ENCODE measurements at regions not wholly inside any gene's neighbourhood (a gene's known extent, or its start where the extent isn't known, plus 50 kb on each side); places are given as distances from the start of the nearest gene placed in this dataset.
A peak's percentile ranks its signal among the peaks of the same experiment; 100 is the strongest.

DNA sequence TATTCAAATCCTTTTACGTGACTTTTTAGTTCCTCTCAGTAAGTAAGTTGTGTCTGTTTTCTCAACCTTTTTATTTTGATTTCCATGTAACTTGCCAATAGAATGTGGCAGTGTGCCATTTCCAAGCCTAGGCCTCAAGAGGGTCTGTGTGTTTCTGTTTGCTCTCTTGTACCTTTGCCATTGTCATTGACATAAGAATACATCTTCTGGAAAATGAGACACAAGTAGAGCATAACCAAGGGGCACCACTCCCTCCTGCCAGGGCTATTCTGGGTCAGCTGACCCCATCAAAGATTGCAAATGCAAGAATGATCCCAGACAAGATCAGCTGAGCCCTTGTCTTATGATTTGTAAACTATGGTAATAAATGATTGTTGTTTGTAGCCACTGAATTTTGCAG is 524.0 kb downstream of the IPMK start:
- H3K27me3 ChIP-seq (replicated peaks) = no peaks in the 10 kb centered on the region
- in situ Hi-C loops (cut with HindIII; ENCODE audit: low pct_ligation_motif_present, low sequenced_read_pairs) = no loop called here
- TF ChIP-seq, protein P1, sequence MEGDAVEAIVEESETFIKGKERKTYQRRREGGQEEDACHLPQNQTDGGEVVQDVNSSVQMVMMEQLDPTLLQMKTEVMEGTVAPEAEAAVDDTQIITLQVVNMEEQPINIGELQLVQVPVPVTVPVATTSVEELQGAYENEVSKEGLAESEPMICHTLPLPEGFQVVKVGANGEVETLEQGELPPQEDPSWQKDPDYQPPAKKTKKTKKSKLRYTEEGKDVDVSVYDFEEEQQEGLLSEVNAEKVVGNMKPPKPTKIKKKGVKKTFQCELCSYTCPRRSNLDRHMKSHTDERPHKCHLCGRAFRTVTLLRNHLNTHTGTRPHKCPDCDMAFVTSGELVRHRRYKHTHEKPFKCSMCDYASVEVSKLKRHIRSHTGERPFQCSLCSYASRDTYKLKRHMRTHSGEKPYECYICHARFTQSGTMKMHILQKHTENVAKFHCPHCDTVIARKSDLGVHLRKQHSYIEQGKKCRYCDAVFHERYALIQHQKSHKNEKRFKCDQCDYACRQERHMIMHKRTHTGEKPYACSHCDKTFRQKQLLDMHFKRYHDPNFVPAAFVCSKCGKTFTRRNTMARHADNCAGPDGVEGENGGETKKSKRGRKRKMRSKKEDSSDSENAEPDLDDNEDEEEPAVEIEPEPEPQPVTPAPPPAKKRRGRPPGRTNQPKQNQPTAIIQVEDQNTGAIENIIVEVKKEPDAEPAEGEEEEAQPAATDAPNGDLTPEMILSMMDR (IDR thresholded peaks at IDR 0.05; ENCODE audit: low read depth, low read length, missing control alignments) = no peak
- H3K36me3 ChIP-seq (replicated peaks) = no peaks in the 10 kb centered on the region
- H3K27ac ChIP-seq = no peak overlapping the region
- DNase-seq = no peak
- H3K4me3 ChIP-seq (ENCODE audit: low read depth, low read length) = no peak overlapping the region

DNA sequence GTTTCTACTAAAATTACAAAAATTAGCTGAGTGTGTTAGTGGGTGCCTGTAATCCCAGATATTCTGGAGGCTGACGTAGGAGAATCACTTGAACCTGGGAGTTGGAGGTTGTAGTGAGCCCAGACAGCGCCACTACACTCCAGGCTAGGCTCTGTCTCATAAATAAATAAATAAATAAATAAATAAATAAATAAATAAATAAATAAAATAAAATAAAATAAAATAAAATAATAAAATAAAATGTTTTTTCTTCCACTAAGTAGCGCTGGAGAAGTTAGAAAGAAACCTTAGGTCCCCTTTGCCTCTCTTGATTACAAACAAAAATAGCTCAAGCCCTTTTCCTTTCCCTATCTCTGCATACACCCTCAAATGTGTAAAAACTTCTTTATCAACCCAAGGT is 525.9 kb downstream of the IPMK start:
- no peak overlapping the region for H3K27ac ChIP-seq
- DNase-seq = no peak
- H3K4me3 ChIP-seq (ENCODE audit: low read depth, low read length) = no peak overlapping the region
- no peaks in the 10 kb centered on the region for H3K27me3 ChIP-seq (replicated peaks)
- TF ChIP-seq, protein P1 (IDR thresholded peaks at IDR 0.05; ENCODE audit: low read depth, low read length, missing control alignments) = no peak
- H3K36me3 ChIP-seq (replicated peaks) = no peaks in the 10 kb centered on the region
- in situ Hi-C loops (cut with HindIII; ENCODE audit: low pct_ligation_motif_present, low sequenced_read_pairs) = no loop called here

DNA sequence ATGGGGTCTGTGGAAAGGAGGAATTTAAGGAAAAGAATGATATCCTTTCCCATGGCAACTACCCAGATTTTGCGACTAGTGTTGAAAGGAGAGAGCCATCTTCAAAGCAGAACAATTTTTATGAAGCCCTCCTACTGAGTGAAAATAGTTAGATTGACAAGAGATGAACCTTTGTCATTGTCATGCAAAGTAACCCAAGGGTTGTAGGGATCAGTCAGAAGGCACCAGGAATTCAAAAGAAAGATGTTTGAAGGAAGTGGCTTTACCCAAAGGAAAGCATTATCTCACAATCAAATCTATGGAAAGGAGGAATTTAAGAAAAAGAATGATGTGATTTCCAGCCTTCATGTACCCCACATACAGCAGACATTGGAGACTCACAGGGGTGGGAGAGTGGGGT is 544.4 kb downstream of the IPMK start:
- Histone ChIP-seq H3K27ac (no peak overlapping the region), H3K36me3 (replicated peaks) (no peaks in the 10 kb centered on the region), H3K27me3 (replicated peaks) (no peaks in the 10 kb centered on the region), H3K4me3 (ENCODE audit: low read depth, low read length) (no peak overlapping the region)
- no peak for DNase-seq
- in situ Hi-C loops (cut with HindIII; ENCODE audit: low pct_ligation_motif_present, low sequenced_read_pairs) = no loop called here
- TF ChIP-seq, protein P1 (IDR thresholded peaks at IDR 0.05; ENCODE audit: low read depth, low read length, missing control alignments) = no peak

DNA sequence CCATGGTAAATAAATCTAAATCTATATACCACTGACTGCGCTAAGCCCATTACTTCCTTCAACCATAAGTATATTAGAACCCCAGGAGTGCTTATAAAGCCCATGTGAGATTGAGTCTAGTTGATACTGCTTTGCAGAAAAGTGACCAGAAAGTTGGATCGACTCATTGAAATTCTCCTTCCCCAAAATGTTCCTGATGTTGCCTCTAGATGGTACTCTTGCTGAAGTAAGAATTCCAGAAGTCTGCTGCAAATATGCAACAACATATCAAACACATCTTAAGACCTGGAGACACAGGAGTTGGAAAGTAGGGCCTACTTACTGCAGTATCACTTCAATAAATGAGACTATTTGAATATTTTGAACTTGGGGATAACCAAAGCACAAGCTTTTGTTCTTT is 550.8 kb downstream of the IPMK start:
- no peak overlapping the region for H3K4me3 ChIP-seq (ENCODE audit: low read depth, low read length)
- H3K27ac ChIP-seq = no peak overlapping the region
- H3K27me3 ChIP-seq (replicated peaks) = no peaks in the 10 kb centered on the region
- peak; percentile 24 for DNase-seq
- H3K36me3 ChIP-seq (replicated peaks) = no peaks in the 10 kb centered on the region
- TF ChIP-seq, protein P1 (IDR thresholded peaks at IDR 0.05; ENCODE audit: low read depth, low read length, missing control alignments) = peak; percentile 57
- in situ Hi-C loops (cut with HindIII; ENCODE audit: low pct_ligation_motif_present, low sequenced_read_pairs) = no loop called here

DNA sequence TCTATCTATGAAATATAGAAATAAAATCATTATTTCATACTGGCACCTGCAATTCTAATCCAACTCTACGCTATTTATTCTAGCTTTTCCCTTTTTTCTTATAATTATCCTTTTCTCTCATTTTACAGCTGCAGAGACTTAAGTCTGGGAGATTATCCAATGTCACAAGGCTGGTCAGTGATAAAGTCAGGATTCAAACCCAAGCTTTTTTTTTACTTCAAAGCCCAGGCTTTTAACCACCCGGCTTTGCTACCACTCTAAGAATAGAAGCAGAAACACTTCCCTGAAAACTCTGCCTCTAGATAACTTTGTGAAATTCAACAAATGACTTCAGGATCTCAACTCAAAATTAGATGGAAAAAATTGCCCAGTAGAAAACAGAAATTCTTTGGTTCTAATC is 552.5 kb downstream of the IPMK start:
- in situ Hi-C loops (cut with HindIII; ENCODE audit: low pct_ligation_motif_present, low sequenced_read_pairs) = no loop called here
- DNase-seq = no peak
- no peaks in the 10 kb centered on the region for H3K36me3 ChIP-seq (replicated peaks)

DNA sequence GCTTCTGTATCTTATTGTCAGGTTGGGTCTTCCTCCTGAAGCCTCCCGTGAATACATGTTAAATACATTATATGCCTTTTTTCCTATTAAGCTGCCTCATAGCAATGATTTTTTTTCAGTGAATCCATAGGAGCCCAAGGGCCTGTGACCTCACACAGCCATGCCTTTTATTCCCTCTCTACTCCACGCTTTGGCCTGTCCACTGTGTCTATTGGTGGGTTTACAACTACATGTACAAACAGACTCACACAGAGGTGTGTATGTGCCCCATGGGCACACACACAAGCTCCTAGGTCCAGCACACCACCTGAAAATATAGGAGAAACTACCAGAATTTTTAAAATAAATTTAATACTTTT is 560.4 kb downstream of the IPMK start:
- no peak for DNase-seq
- TF ChIP-seq, protein P1 (IDR thresholded peaks at IDR 0.05; ENCODE audit: low read depth, low read length, missing control alignments) = no peak
- Histone ChIP-seq H3K27ac (no peak overlapping the region), H3K4me3 (ENCODE audit: low read depth, low read length) (no peak overlapping the region), H3K27me3 (replicated peaks) (no peaks in the 10 kb centered on the region), H3K36me3 (replicated peaks) (no peaks in the 10 kb centered on the region)
- in situ Hi-C loops (cut with HindIII; ENCODE audit: low pct_ligation_motif_present, low sequenced_read_pairs) = no loop called here

More for the DNA sequence above, 552.5 kb downstream of the IPMK start:
- no peaks in the 10 kb centered on the region for H3K27me3 ChIP-seq (replicated peaks)
- H3K27ac ChIP-seq = no peak overlapping the region
- H3K4me3 ChIP-seq (ENCODE audit: low read depth, low read length) = no peak overlapping the region
- TF ChIP-seq, protein P1 (IDR thresholded peaks at IDR 0.05; ENCODE audit: low read depth, low read length, missing control alignments) = no peak

All from brain microvascular endothelial cell (primary cell).